ENCODE measurements at regions not wholly inside any gene's neighbourhood (a gene's known extent, or its start where the extent isn't known, plus 50 kb on each side); places are given as distances from the start of the nearest gene placed in this dataset.
"Not testable (repeated sequence)": the region's sequence is repeated elsewhere in the genome, so short reads cannot be mapped to it uniquely, and the experiment has no call there.

DNA sequence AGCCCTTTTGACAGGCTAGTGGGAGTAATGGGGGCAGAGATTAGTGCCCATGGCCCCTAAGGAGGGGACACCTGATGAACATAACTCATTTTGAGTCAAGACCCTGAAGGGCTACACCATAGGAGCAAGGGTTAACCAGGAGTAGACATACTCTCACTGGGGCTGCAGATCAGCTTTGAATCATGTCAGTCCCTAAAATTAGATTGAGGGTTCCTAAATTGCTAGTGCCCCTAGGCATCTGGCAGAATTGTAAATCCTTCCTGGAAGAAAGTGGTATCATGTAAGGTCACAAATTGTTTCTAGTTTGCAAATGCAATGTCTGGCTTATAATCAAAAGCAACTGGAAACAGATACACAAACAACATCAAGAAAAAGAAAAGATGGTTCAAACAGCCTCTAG, 52.1 kb upstream of the LRRC37A2 start:
- CTCF ChIA-PET; H3K4me2 ChIP-seq (replicated peaks; ENCODE audit: low read depth, low read length, poor library complexity, severe bottlenecking); H3K4me3 ChIP-seq (ENCODE audit: control extremely low read depth in 1 of 5, extremely low read depth in 1 of 5, insufficient read depth in 1 of 5, low read depth in 2 of 5, low read length in 4 of 5); DNase-seq; H2AFZ ChIP-seq (ENCODE audit: insufficient read depth, low read depth, low read length, poor library complexity, severe bottlenecking); H3K79me2 ChIP-seq (ENCODE audit: control insufficient read depth, insufficient read depth, low read length); H3K36me3 ChIP-seq (replicated peaks in 1 of 2; ENCODE audit: control extremely low read depth in 1 of 2, control insufficient read depth in 1 of 2, extremely low read depth in 1 of 2, insufficient read depth in 2 of 2, low read length in 1 of 2); H3K27ac Mint-ChIP-seq; H3K4me1 ChIP-seq (ENCODE audit: control insufficient read depth in 2 of 2, insufficient read depth in 2 of 2, low read length in 2 of 2); H4K20me1 ChIP-seq (ENCODE audit: control insufficient read depth, insufficient read depth, low read length, poor library complexity, severe bottlenecking); H3K27me3 ChIP-seq (replicated peaks in 1 of 4; ENCODE audit: control extremely low read depth in 1 of 4, control insufficient read depth in 3 of 4, insufficient read depth in 4 of 4, low read length in 3 of 4); H3K27ac ChIP-seq (ENCODE audit: low read length in 2 of 2); H3K9ac ChIP-seq (ENCODE audit: low read length); POLR2A ChIA-PET; H3K9me3 ChIP-seq (ENCODE audit: control extremely low read depth in 1 of 3, control insufficient read depth in 2 of 3, insufficient read depth in 1 of 3, low read length in 2 of 3); intact Hi-C loops (cut with micrococcal nuclease); ATAC-seq (ENCODE audit: low read depth); H3K9me3 Mint-ChIP-seq (ENCODE audit: insufficient read depth); H3K27me3 Mint-ChIP-seq; H3K4me3 Mint-ChIP-seq; H3K4me1 Mint-ChIP-seq: not testable (repeated sequence)

DNA sequence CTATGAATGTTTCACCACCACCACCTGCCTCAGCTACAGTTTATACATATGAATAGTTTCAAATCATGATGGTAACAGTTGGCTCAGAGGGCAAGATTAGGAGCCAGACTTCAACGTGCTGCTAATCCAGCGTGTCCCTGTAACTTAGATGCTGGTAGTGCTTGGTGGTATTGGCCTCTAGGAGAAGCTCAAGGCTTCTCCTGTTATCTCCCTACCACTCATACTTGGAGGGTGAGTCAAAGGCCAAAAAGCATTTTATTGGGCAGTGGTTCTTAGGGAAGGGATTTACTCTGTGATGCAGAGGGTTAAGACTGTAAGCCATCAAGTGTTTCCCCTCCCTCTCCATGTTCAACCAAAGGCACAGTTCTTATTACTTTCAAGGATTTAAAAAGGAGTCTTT, 57.2 kb upstream of the LRRC37A2 start:
- POLR2A ChIA-PET; H3K9me3 Mint-ChIP-seq (ENCODE audit: insufficient read depth); H3K4me3 ChIP-seq (ENCODE audit: control extremely low read depth in 1 of 5, extremely low read depth in 1 of 5, insufficient read depth in 1 of 5, low read depth in 2 of 5, low read length in 4 of 5); H3K79me2 ChIP-seq (ENCODE audit: control insufficient read depth, insufficient read depth, low read length); H3K4me1 Mint-ChIP-seq; CTCF ChIA-PET; ATAC-seq (ENCODE audit: low read depth); DNase-seq; intact Hi-C loops (cut with micrococcal nuclease); H3K27ac Mint-ChIP-seq; H4K20me1 ChIP-seq (ENCODE audit: control insufficient read depth, insufficient read depth, low read length, poor library complexity, severe bottlenecking); H3K9ac ChIP-seq (ENCODE audit: low read length); H3K27ac ChIP-seq (ENCODE audit: low read length in 2 of 2); H3K9me3 ChIP-seq (ENCODE audit: control extremely low read depth in 1 of 3, control insufficient read depth in 2 of 3, insufficient read depth in 1 of 3, low read length in 2 of 3); H2AFZ ChIP-seq (ENCODE audit: insufficient read depth, low read depth, low read length, poor library complexity, severe bottlenecking); H3K36me3 ChIP-seq (replicated peaks in 1 of 2; ENCODE audit: control extremely low read depth in 1 of 2, control insufficient read depth in 1 of 2, extremely low read depth in 1 of 2, insufficient read depth in 2 of 2, low read length in 1 of 2); H3K4me3 Mint-ChIP-seq; H3K4me2 ChIP-seq (replicated peaks; ENCODE audit: low read depth, low read length, poor library complexity, severe bottlenecking); H3K27me3 ChIP-seq (replicated peaks in 1 of 4; ENCODE audit: control extremely low read depth in 1 of 4, control insufficient read depth in 3 of 4, insufficient read depth in 4 of 4, low read length in 3 of 4); H3K4me1 ChIP-seq (ENCODE audit: control insufficient read depth in 2 of 2, insufficient read depth in 2 of 2, low read length in 2 of 2); H3K27me3 Mint-ChIP-seq: not testable (repeated sequence)
- no CpG with 5 or more reads among the region's 2 CpGs for WGBS (ENCODE audit: insufficient coverage)

DNA sequence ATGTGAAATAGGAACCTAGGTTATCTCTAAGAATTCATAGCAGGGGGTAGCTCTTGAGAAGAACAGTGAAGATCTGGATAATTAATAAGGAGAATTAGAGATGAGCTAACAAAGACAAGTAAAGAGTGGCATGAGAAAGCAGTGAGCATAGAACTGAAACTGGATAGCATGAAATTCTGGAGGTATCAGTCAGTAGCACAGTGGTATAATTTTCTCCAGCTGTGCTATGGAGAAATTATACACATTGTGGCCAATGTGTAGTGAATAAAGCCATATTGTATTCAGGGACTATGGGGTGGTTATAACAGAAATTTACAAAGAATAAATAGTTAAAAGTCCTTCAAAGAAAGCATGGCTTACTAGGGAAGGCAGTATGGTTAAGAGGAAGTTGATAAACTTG, 57.7 kb upstream of the LRRC37A2 start:
- ATAC-seq (ENCODE audit: low read depth); H3K36me3 ChIP-seq (replicated peaks in 1 of 2; ENCODE audit: control extremely low read depth in 1 of 2, control insufficient read depth in 1 of 2, extremely low read depth in 1 of 2, insufficient read depth in 2 of 2, low read length in 1 of 2); H3K9me3 ChIP-seq (ENCODE audit: control extremely low read depth in 1 of 3, control insufficient read depth in 2 of 3, insufficient read depth in 1 of 3, low read length in 2 of 3); DNase-seq; H3K4me1 ChIP-seq (ENCODE audit: control insufficient read depth in 2 of 2, insufficient read depth in 2 of 2, low read length in 2 of 2); H3K4me2 ChIP-seq (replicated peaks; ENCODE audit: low read depth, low read length, poor library complexity, severe bottlenecking); CTCF ChIA-PET; H3K27me3 ChIP-seq (replicated peaks in 1 of 4; ENCODE audit: control extremely low read depth in 1 of 4, control insufficient read depth in 3 of 4, insufficient read depth in 4 of 4, low read length in 3 of 4); H3K9me3 Mint-ChIP-seq (ENCODE audit: insufficient read depth); POLR2A ChIA-PET; H3K4me3 Mint-ChIP-seq; H3K4me1 Mint-ChIP-seq; H3K4me3 ChIP-seq (ENCODE audit: control extremely low read depth in 1 of 5, extremely low read depth in 1 of 5, insufficient read depth in 1 of 5, low read depth in 2 of 5, low read length in 4 of 5); H2AFZ ChIP-seq (ENCODE audit: insufficient read depth, low read depth, low read length, poor library complexity, severe bottlenecking); H3K27ac ChIP-seq (ENCODE audit: low read length in 2 of 2); H4K20me1 ChIP-seq (ENCODE audit: control insufficient read depth, insufficient read depth, low read length, poor library complexity, severe bottlenecking); H3K27me3 Mint-ChIP-seq; H3K27ac Mint-ChIP-seq; intact Hi-C loops (cut with micrococcal nuclease); H3K79me2 ChIP-seq (ENCODE audit: control insufficient read depth, insufficient read depth, low read length); H3K9ac ChIP-seq (ENCODE audit: low read length): not testable (repeated sequence)

DNA sequence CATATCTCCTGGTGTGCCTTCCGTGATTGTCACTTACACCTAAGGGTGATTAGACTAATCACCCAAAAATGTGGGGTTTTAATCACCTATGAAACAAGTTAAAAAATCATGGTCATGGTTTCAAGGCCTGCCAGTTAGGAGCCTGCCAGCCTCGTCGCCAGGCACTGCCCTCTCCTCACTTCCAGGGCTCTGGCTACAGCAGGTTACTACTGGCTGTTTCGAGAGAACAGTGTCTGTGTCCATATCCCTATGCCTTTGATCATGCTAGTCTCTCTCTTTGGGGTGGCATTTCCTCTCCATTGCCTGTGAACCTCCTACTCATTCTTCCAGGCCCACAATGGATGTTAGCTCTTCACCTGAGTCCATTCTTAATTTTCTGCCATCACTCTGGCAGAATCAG, 59.2 kb upstream of the LRRC37A2 start:
- H3K9ac ChIP-seq (ENCODE audit: low read length); H3K27me3 ChIP-seq (replicated peaks in 1 of 4; ENCODE audit: control extremely low read depth in 1 of 4, control insufficient read depth in 3 of 4, insufficient read depth in 4 of 4, low read length in 3 of 4); H3K79me2 ChIP-seq (ENCODE audit: control insufficient read depth, insufficient read depth, low read length); H3K36me3 ChIP-seq (replicated peaks in 1 of 2; ENCODE audit: control extremely low read depth in 1 of 2, control insufficient read depth in 1 of 2, extremely low read depth in 1 of 2, insufficient read depth in 2 of 2, low read length in 1 of 2); ATAC-seq (ENCODE audit: low read depth); H4K20me1 ChIP-seq (ENCODE audit: control insufficient read depth, insufficient read depth, low read length, poor library complexity, severe bottlenecking); H3K4me3 ChIP-seq (ENCODE audit: control extremely low read depth in 1 of 5, extremely low read depth in 1 of 5, insufficient read depth in 1 of 5, low read depth in 2 of 5, low read length in 4 of 5); POLR2A ChIA-PET; H3K9me3 ChIP-seq (ENCODE audit: control extremely low read depth in 1 of 3, control insufficient read depth in 2 of 3, insufficient read depth in 1 of 3, low read length in 2 of 3); CTCF ChIA-PET; H3K27ac ChIP-seq (ENCODE audit: low read length in 2 of 2); DNase-seq; H2AFZ ChIP-seq (ENCODE audit: insufficient read depth, low read depth, low read length, poor library complexity, severe bottlenecking); H3K27me3 Mint-ChIP-seq; H3K4me1 Mint-ChIP-seq; H3K4me3 Mint-ChIP-seq; H3K9me3 Mint-ChIP-seq (ENCODE audit: insufficient read depth); H3K4me1 ChIP-seq (ENCODE audit: control insufficient read depth in 2 of 2, insufficient read depth in 2 of 2, low read length in 2 of 2); H3K27ac Mint-ChIP-seq; H3K4me2 ChIP-seq (replicated peaks; ENCODE audit: low read depth, low read length, poor library complexity, severe bottlenecking); intact Hi-C loops (cut with micrococcal nuclease): not testable (repeated sequence)
- WGBS (ENCODE audit: insufficient coverage), result no CpG with 5 or more reads among the region's 4 CpGs

Measured in B cell (primary cell).